Breast epithelium (tissue), 3 donors: ENCODE measurements at regions not wholly inside any gene's neighbourhood (a gene's known extent, or its start where the extent isn't known, plus 50 kb on each side); places are given as distances from the start of the nearest gene placed in this dataset.

Source experiments
- POLR2A ChIP-seq: fragments of 450-650 bp; IDR thresholded peaks from one replicate; pipeline ENCODE4 v1.6.1; 2016; ENCODE audit warnings: antibody characterized with exemption, mild to moderate bottlenecking, moderate library complexity
- TF ChIP-seq, protein P1 (sequence below), 3 donors: fragments of 450-650 bp; IDR thresholded peaks; one replicate each; pipeline ENCODE4 v1.5.1; 2016 to 2017; ENCODE audit warnings: antibody characterized with exemption in 3 of 3, mild to moderate bottlenecking in 3 of 3, moderate library complexity in 3 of 3

- TF ChIP-seq POLR2A = no peak
- TF ChIP-seq, protein P1, sequence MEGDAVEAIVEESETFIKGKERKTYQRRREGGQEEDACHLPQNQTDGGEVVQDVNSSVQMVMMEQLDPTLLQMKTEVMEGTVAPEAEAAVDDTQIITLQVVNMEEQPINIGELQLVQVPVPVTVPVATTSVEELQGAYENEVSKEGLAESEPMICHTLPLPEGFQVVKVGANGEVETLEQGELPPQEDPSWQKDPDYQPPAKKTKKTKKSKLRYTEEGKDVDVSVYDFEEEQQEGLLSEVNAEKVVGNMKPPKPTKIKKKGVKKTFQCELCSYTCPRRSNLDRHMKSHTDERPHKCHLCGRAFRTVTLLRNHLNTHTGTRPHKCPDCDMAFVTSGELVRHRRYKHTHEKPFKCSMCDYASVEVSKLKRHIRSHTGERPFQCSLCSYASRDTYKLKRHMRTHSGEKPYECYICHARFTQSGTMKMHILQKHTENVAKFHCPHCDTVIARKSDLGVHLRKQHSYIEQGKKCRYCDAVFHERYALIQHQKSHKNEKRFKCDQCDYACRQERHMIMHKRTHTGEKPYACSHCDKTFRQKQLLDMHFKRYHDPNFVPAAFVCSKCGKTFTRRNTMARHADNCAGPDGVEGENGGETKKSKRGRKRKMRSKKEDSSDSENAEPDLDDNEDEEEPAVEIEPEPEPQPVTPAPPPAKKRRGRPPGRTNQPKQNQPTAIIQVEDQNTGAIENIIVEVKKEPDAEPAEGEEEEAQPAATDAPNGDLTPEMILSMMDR (IDR thresholded peaks at IDR 0.05) = no peak
Observed at GRCh38 chr3:159151130-159151529, 349.3 kb downstream of the MFSD1 start.
